GM12878 (cell line): ENCODE measurements at regions not wholly inside any gene's neighbourhood (a gene's known extent, or its start where the extent isn't known, plus 50 kb on each side); places are given as distances from the start of the nearest gene placed in this dataset.

Source experiments
- ATAC-seq: fragments of 200-7000 bp; cut with Tn5 transposase; 3 replicates; pipeline ENCODE4 v1.9.1; 2020; ENCODE audit warnings: mild to moderate bottlenecking, moderate library complexity
- BruUV-seq: library from RNA; stranded (reverse); fragments of 400-500 nt; replicated peaks from 2 replicates; lab custom pipeline; 2021; lab: Mats Ljungman, UMichigan
- CTCF ChIA-PET: fragments of 300-600 bp; sonication (Branson Sonifier 250); formaldehyde crosslinking; extraction: SDS; loops from one replicate; lab custom pipeline; 2021; ENCODE audit warnings: inconsistent platforms; lab: Yijun Ruan, JAX
- POLR2A ChIA-PET: fragments of 350-600 bp; formaldehyde crosslinking; extraction: SDS; loops from one replicate; lab custom pipeline; 2021; ENCODE audit warnings: inconsistent platforms; lab: Charles Lee
- RAD21 ChIA-PET: fragments of 300-600 bp; sonication (Branson Sonifier 250); formaldehyde crosslinking; loops from one replicate; lab custom pipeline; 2023; ENCODE audit warnings: antibody characterized with exemption; ENCODE audit not compliant: unreplicated experiment; lab: Charles Lee
- SMC1A ChIA-PET: fragments of 300-600 bp; sonication (Branson Sonifier 250); formaldehyde crosslinking; loops from one replicate; lab custom pipeline; 2023; ENCODE audit not compliant: unreplicated experiment, uncharacterized antibody; lab: Charles Lee
- DNase-seq: peaks from one replicate; pipeline ENCODE4 v3.0.0-alpha.2; 2011; ENCODE audit warnings: low read depth, low spot score
- FAIRE-seq: peaks from 3 replicates; lab custom pipeline; 2011; peaks lifted over from hg19 to GRCh38; lab: Jason Lieb, UNC
- H2AFZ ChIP-seq: 2 replicates; pipeline ENCODE4 v1.6.0; 2011; ENCODE audit warnings: low read depth, low read length, control low read depth; ENCODE audit not compliant: control insufficient read depth
- H3K27ac ChIP-seq: 2 replicates; pipeline ENCODE4 v1.5.1; 2011; ENCODE audit warnings: control low read depth; ENCODE audit not compliant: control insufficient read depth, insufficient read depth
- H3K27me3 ChIP-seq, 2 experiments: replicated peaks in 1 of 2; 2 replicates each; pipeline versions ENCODE4 v1.6.0 to v1.6.1; 2011; ENCODE audit warnings: low read length in 1 of 2; ENCODE audit not compliant: control insufficient read depth in 2 of 2, insufficient read depth in 2 of 2
- H3K36me3 ChIP-seq, 2 experiments: 2 replicates each; pipeline ENCODE4 v1.5.1; 2011; ENCODE audit warnings: low read length in 1 of 2; ENCODE audit not compliant: control insufficient read depth in 2 of 2, insufficient read depth in 2 of 2
- H3K4me1 ChIP-seq: 2 replicates; pipeline ENCODE4 v1.6.1; 2011; ENCODE audit warnings: mild to moderate bottlenecking, low read length, moderate library complexity, mixed read lengths; ENCODE audit not compliant: control insufficient read depth, insufficient read depth
- H3K4me2 ChIP-seq: 2 replicates; pipeline ENCODE4 v1.6.0; 2011; ENCODE audit warnings: control low read depth; ENCODE audit not compliant: control insufficient read depth, insufficient read depth
- H3K4me3 ChIP-seq: fragments of 200-600 bp; sonication (generic); 2 replicates; pipeline ENCODE4 v1.5.1; 2016
- H3K79me2 ChIP-seq: 2 replicates; pipeline ENCODE4 v1.6.0; 2011; ENCODE audit warnings: low read length; ENCODE audit not compliant: control insufficient read depth, insufficient read depth
- H3K9ac ChIP-seq: 2 replicates; pipeline ENCODE4 v1.8.0; 2011; ENCODE audit warnings: low read length, control low read depth, mixed read lengths; ENCODE audit not compliant: control insufficient read depth, insufficient read depth
- H3K9me3 ChIP-seq: replicated peaks from 3 replicates; pipeline ENCODE4 v1.5.1; 2011; ENCODE audit warnings: mild to moderate bottlenecking, low read length; ENCODE audit not compliant: control insufficient read depth, insufficient read depth
- H4K20me1 ChIP-seq: 2 replicates; pipeline ENCODE4 v1.6.0; 2011; ENCODE audit not compliant: control insufficient read depth, insufficient read depth
- ATF2 ChIP-seq: IDR thresholded peaks from 2 replicates; pipeline ENCODE4 v1.6.1; 2012; ENCODE audit warnings: low read length, inconsistent platforms
- BHLHE40 ChIP-seq, 2 experiments: fragments of 450-650 bp in 1 of 2; IDR thresholded peaks; 2 replicates each; pipeline ENCODE4 v1.6.1; 2011 to 2017; ENCODE audit warnings: low read depth in 2 of 2, borderline replicate concordance in 1 of 2, improper control_type of control experiment in 1 of 2, low read length in 1 of 2, mild to moderate bottlenecking in 1 of 2
- BMI1 ChIP-seq: fragments of 450-650 bp; IDR thresholded peaks from 2 replicates; pipeline ENCODE4 v1.6.1; 2016; ENCODE audit warnings: mild to moderate bottlenecking, moderate library complexity, borderline replicate concordance
- CBX3 ChIP-seq: fragments of 200-600 bp; sonication (generic); IDR thresholded peaks from 2 replicates; pipeline ENCODE4 v1.6.1; 2016; ENCODE audit warnings: low read depth, borderline replicate concordance
- CREB1 ChIP-seq: IDR thresholded peaks from 2 replicates; pipeline ENCODE4 v1.6.1; 2012; ENCODE audit warnings: low read depth, mild to moderate bottlenecking, inconsistent platforms
- HDGF ChIP-seq: fragments of 450-650 bp; IDR thresholded peaks from 2 replicates; pipeline ENCODE4 v1.6.1; 2016; ENCODE audit warnings: antibody characterized with exemption
- IKZF2 ChIP-seq, 2 experiments: fragments of 450-650 bp; IDR thresholded peaks; 2 replicates each; pipeline ENCODE4 v1.6.1; 2017; ENCODE audit warnings: mild to moderate bottlenecking in 2 of 2, moderate library complexity in 2 of 2
- MXI1 ChIP-seq: fragments of 150-350 bp; IDR thresholded peaks from 2 replicates; pipeline ENCODE4 v1.6.1; 2011; ENCODE audit warnings: low read depth, mild to moderate bottlenecking, inconsistent platforms, low read length, improper control_type of control experiment
- PAX8 ChIP-seq: fragments of 450-650 bp; IDR thresholded peaks from 2 replicates; pipeline ENCODE4 v1.6.1; 2017; ENCODE audit warnings: mild to moderate bottlenecking, moderate library complexity
- RAD51 ChIP-seq: fragments of 450-650 bp; IDR thresholded peaks from 2 replicates; pipeline ENCODE4 v1.6.1; 2016; ENCODE audit warnings: moderate library complexity, mild to moderate bottlenecking, inconsistent platforms
- SMAD5 ChIP-seq: IDR thresholded peaks from 2 replicates; pipeline ENCODE4 v1.6.1; 2016; ENCODE audit warnings: antibody characterized with exemption, low read depth
- SMARCA5 ChIP-seq: fragments of 450-650 bp; IDR thresholded peaks from 2 replicates; pipeline ENCODE4 v1.6.1; 2017; ENCODE audit warnings: mild to moderate bottlenecking
- STAT3 ChIP-seq: IDR thresholded peaks from 2 replicates; pipeline ENCODE4 v1.6.1; 2011; ENCODE audit warnings: low read depth, low read length, improper control_type of control experiment
- SUZ12 ChIP-seq: fragments of 200-600 bp; sonication (generic); IDR thresholded peaks from one replicate; pipeline ENCODE4 v1.6.1; 2018; ENCODE audit warnings: antibody characterized with exemption, mild to moderate bottlenecking; ENCODE audit not compliant: unreplicated experiment
- TCF3 ChIP-seq: IDR thresholded peaks from 2 replicates; pipeline ENCODE4 v1.6.1; 2012; ENCODE audit warnings: low read depth, mild to moderate bottlenecking, low read length, borderline replicate concordance; ENCODE audit not compliant: insufficient read depth
- USF1 ChIP-seq: IDR thresholded peaks from 2 replicates; pipeline ENCODE4 v1.6.1; 2011; ENCODE audit warnings: borderline replicate concordance, low read depth, mild to moderate bottlenecking, moderate library complexity, mixed read lengths, low read length; ENCODE audit not compliant: insufficient read depth; ENCODE audit errors: extremely low read length
- ZBTB33 ChIP-seq: fragments of 450-650 bp; IDR thresholded peaks from 2 replicates; pipeline ENCODE4 v1.6.1; 2017; ENCODE audit warnings: mild to moderate bottlenecking
- ZNF217 ChIP-seq: fragments of 450-650 bp; IDR thresholded peaks from 2 replicates; pipeline ENCODE4 v1.6.1; 2017; ENCODE audit warnings: antibody characterized with exemption, mild to moderate bottlenecking
- ZNF384 ChIP-seq: IDR thresholded peaks from 2 replicates; pipeline ENCODE4 v1.6.1; 2012; ENCODE audit warnings: low read depth, mild to moderate bottlenecking, low read length, improper control_type of control experiment, borderline replicate concordance
- WGBS: methylation state at CpG from one replicate; pipeline ENCODE4 v1.1.6; 2016; ENCODE audit warnings: low lambda C conversion rate; ENCODE audit not compliant: insufficient replicate concordance, insufficient coverage; ENCODE audit errors: missing lambda C conversion rate; 5-methylcytosine and 5-hydroxymethylcytosine counted together
- in situ Hi-C: fragments of 300-500 bp; cut with MboI; formaldehyde crosslinking; loops from 9 replicates; pipeline ENCODE4 v1.14.3; 2018; ENCODE audit warnings: mixed read lengths
- intact Hi-C: fragments of 100-400 bp; cut with micrococcal nuclease; formaldehyde crosslinking; loops from one replicate; pipeline ENCODE4 v1.14.2; 2022; ENCODE audit not compliant: unreplicated experiment

GRCh38 chr1:157238585-157238984 lies 100.4 kb upstream of the ETV3 start:
- no peaks in the 10 kb centered on the region for H3K79me2 ChIP-seq
- H3K27ac ChIP-seq, result no peak overlapping the region
- no peaks in the 10 kb centered on the region for H3K36me3 ChIP-seq
- SMC1A ChIA-PET, result no interaction called here
- DNase-seq (no peak), FAIRE-seq (no peak), ATAC-seq (no peak)
- TF ChIP-seq BHLHE40 (IDR thresholded peaks at IDR 0.05; ENCODE audit: borderline replicate concordance in 1 of 2, low read depth in 2 of 2, low read length in 1 of 2) (no peak), MXI1 (no peak), USF1 (no peak), BMI1 (no peak), PAX8 (no peak), SMAD5 (no peak), ATF2 (no peak), CBX3 (no peak), RAD51 (no peak), ZBTB33 (no peak), STAT3 (no peak), HDGF (no peak), ZNF217 (no peak), IKZF2 (IDR thresholded peaks at IDR 0.05) (no peak), TCF3 (no peak), CREB1 (no peak), SMARCA5 (no peak), ZNF384 (no peak), SUZ12 (no peak)
- in situ Hi-C loops (no loop called here), intact Hi-C loops (no loop called here)
- BruUV-seq, result no TSS peak
- H3K4me1 ChIP-seq, result no peaks in the 10 kb centered on the region
- CTCF ChIA-PET, result no interaction called here
- no peak overlapping the region for H2AFZ ChIP-seq
- no peak overlapping the region for H3K9ac ChIP-seq
- 12% methylated on average over 4 of the region's 4 CpGs for WGBS
- H4K20me1 ChIP-seq, result no peaks in the 10 kb centered on the region
- H3K27me3 ChIP-seq, result peaks cover 0 to 4% of the 10 kb centered on the region in 2 experiments; a peak in 1 of 4 replicates
- RAD21 ChIA-PET, result no interaction called here
- H3K4me3 ChIP-seq, result no peak overlapping the region
- no peak overlapping the region for H3K4me2 ChIP-seq
- POLR2A ChIA-PET, result no interaction called here
- H3K9me3 ChIP-seq, result no peaks in the 10 kb centered on the region; the same call in 2 of the 3 replicates
